ENCODE measurements at regions not wholly inside any gene's neighbourhood (a gene's known extent, or its start where the extent isn't known, plus 50 kb on each side); places are given as distances from the start of the nearest gene placed in this dataset.

DNA sequence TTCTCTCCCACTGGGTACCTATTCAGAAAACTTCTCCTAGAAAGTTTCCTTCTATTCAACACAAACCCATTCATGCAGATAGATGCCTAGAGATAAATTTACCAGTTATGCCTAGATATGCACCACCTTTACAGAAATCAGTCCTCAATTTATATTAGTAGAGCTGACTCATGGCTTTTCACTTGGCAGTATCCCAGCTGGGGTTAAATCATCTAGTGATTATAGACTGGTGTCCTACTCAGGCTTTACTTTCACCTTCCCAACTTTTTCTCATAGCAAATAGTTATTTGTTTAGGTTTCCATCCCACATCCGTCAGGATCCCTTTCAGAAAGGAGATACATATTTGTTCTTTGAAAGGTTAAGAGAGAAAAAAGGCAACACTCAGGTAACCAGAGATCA lies 124.5 kb downstream of the AQP4 start:
- DNase-seq = no peak

DNA sequence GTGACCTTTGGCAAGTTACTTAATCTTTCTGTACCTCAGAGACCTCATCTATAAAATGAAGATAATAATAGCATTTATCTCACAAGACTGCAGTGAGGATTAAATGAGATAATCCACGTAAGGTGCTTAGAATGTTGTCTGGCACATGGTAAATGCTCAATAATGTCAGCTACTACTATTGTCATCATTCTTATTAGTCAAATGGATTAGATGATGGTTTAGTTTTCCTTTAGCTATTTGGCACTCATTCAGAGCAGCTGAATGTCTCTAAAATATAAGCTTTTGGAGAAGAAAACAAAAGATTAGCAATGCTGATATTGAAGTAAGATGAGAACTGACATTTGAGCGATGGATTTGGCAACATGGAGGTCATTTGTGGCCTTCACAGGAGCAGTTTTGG lies 125.1 kb downstream of the AQP4 start:
- no peak for DNase-seq

DNA sequence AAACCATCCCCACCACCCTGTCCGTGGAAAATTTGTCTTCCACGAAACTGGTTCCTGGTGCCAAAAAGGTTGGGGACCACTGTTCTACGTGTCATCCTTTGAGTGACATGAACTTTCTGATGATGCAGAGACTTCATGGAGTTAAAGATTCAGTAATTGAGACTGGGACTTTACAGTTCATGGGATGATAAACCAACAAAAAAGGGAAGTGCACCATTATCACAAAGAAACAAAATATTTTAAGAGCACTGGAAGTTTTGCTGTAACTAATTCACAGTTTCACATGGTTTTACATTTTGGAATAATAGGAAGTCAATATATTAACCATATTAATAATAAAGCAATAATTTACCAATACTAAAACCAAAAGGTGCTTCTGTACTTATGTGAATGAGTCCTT lies 126.8 kb downstream of the AQP4 start:
- no peak for DNase-seq

DNA sequence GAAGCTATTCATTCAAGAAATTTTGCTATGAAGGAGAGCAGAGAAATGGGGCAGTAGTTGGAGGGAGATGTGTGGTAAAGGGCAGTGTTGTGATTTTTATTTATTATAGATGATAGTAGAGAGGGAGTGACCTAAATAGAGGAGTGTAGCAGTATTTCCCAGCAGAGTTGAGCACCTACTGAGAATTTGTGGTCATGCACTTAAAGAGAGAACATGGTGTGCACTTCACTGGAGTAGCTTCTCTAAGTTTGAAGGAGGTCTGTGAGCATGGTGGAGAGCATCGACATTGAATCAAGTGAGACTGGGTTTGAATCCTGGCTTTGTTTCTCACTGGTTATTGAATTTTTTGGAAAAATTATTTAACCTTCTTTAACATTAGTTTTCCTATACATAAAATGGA lies 129.2 kb downstream of the AQP4 start:
- no peak for DNase-seq

DNA sequence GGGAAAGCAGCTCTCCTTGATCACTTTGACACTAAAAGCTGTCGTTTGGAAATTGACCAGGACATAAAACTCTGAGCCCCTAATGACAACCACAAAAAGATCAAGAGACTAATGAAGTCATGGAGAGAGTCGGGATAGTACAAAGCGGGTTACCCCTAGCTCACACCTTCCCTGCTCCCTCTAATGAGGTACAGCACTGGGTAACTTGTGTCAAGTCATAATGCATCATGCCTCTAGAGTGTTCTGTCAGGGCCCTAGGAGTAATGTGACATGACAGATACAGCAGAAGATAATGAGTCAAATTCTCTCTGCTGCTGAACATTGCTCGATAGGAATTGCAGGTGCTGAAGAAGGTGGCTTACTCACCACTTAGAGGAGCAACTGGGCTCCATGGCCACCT lies 130.7 kb downstream of the AQP4 start:
- no peak for DNase-seq

DNA sequence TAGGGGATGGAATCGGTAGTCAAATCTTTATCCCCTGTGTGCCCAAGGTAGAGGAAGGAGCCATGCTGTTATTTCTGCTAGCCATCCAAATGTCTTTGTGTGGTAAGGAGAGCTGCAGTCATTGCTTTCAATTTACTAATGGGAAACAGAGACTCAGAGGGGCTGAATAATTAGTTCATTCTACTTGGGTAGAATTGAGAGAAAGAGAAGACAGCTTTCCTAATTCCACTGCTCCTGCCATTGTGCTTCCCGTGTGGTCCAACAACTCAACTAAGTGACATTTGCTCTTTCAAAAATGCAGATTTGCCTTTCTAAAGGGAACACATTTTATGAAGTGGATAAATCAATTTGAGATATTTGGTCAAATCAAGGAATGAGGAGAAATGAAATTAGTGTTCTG lies 136.1 kb downstream of the AQP4 start:
- DNase-seq = no peak

DNA sequence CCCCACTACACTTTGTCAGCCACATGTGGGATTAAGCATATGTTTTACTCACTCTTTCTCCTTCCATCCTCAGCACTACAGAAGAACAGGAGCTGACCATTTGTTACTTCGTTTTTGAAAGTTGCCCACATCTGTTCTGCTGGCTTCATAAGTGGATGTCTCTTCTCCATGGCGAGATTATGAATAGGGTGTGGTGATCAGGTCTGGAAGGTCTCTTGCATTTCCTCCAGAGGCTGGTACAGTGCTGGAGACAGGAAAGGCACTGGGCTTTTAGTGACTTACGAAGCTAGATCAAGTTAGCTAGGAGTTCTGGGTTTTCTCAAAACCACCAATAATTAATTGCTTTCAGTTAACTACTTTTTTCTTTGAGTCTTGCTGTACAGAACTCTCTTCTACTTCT lies 136.5 kb downstream of the AQP4 start:
- no peak for DNase-seq

DNA sequence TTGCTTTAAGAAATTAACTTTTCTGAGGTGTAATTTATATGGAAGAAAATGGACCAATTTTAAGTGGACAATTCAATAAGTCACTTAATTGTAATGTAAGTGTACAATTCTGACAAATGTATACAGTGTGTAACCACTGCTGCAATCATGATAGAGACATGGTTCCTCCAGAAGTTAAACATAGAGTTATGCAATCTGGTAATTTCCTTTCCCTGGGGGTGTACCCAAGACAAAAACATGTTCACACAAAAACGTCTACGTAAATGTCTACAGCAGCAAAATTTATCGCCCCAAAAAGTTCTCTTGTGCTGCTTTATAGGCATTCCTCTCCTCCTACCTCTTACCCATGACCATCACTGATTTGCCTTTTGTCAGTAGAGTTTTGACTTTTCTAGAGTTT lies 141.5 kb downstream of the AQP4 start:
- DNase-seq = no peak

DNA sequence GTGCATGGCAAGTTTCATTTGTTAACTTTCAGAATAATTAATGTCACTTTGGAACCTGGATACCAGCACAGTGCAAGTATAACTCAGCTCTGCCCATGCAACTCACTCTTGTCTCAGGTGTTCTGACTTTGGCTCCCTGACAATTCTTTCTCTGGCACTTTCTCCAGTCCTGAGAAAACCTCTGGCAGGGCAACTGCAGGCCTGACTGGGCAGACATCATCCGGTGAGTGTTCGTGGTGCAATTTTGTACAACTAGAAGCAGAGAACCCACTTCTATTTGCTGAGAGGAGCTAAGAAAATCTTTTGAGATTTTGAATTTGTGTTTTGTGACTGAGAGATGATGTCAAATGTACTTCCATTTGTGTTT lies 143.0 kb downstream of the AQP4 start:
- no peak for DNase-seq

DNA sequence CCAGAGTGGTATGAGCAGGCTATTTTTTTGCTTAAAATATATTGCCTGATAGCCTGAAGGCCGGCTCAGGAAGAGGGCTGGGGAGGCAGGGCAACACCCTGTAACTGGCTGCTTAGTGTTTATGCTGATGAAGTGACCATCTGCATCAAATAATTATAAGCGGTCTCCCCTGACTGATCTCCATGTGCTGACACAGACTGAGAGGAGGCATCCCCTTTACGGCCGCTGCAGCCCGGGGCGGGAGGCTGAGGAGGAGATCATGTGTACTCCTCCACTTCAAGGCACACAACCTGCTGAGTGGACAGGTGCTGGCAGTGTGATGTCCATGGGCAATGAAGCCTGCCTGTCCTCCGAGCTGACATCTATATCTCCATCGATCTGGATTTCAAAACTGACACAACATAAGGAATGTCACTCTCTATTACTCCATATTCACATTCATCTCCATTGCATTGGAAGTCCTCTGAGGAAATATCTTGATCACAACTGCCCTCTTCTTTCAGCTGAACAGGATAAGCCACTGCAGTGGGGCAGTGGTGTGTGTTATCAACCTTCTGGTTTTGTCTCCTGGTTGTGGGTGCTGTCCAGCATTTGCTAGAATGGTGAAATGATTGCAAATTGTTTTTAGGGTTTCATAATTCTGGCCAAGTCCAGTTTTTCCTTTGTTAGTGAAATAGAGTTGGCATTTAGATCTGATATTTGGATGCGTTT lies 143.5 kb downstream of the AQP4 start:
- no peak for DNase-seq

DNA sequence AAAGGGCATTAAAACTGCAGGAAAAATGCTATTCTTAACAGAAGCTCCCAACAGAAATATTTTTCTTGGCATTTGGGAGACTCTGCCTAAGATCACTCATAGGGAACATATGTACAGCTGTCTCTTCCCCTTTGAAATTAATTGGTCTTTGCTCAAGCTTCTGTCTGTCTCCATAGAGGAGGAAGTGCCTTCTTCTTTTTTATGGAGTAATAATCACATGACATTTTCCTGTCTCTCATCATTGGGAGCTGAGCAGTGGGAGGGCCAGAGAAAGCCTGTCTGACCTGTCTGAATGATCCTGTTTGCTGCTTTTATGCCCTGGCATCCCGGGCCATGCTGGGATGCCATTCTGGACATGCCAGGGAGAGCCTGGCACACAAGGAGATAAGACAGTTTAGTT lies 145.6 kb downstream of the AQP4 start:
- DNase-seq = no peak

DNA sequence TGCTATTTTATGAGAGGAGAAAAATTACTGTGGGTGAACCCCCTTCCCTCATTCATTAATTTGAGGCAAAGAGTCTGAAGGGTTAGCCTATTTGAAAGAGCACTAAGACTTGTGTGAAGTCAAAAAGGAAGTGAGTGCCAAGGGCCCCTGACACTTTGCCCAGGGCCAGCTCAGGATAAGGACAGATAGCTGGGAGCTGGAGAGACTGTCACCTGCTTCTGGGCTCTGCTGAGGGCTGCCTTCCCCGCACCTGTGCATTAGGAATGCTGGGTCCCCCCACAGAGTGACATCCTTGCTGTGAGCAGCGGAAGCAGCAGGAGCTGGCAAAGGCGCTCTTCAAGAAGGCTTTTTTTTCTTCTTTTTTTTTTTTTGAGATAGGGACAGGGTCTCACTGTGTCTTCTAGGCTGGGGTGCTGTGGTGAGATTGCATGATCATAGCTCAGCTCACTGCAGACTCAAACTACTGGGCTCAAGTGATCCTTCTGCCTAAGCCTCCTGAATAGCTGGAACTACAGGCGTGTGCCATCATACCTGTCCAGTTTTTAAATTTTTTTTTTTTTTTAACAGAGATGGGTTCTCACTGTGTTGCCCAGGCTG lies 148.3 kb downstream of the AQP4 start:
- DNase-seq = no peak

DNA sequence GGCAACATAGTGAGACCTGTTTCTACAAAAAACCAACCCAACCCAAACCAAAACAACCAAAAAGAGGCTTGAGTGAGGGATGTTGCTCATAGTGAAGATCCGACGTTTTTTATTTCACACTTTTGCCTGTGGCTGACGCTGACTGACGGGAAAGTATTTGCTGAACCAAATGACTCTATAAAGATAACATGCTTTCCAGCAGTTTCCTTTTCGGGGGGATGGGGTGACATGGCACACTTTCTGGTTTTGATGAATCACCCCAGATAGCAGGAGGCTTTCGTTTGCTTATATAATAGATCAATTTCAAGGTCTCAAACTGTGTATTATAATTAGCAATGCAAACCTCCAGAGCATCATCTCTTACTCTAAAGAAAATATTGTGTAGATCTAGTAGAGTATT lies 150.8 kb downstream of the AQP4 start:
- DNase-seq = no peak

DNA sequence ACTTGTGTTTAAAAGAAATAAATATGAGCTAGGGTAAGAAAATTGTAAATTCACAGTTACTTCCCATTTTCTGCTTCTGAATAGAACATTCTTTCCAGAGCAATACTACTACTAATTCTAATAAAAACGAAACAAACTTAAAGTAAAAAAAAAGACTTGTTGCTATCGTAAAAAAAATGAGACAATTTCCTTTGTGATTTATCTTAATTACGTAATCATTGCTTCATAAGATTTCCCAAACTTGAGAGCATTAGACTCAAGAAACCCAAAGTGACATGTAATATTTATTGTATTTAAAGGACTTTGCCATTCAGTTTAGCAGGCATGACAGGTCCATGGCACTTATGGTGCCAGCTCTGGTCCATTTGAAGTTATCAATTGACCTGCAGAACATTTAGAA lies 153.8 kb downstream of the AQP4 start:
- no peak for DNase-seq

DNA sequence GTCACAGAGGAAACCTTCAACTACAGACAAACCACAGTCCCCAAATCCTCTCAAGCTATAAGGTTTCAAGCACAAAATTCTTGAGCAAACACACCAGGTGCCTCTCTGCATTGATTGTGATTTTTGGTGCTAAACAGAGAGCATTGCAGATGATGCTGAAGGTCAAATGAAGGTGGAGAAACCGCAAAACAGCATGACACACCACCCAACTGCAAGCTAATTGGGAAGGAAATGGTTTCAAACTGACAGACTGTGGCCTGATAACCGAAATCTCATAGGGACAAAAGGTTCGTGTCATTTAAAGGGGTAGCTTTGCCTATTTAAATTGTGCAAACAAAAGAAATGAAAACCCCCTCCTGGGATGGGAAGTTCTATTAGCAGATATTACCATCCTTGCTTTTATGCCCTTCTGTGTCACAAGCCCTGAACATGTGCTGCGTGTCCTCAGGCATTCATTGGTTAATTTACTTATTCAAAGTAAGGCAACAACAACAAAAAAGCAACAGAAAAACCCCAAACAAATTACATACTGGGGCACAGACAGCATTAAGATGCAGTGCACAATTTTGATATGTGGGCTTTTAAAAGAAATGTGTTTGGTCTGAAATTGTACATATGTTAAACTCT lies 154.9 kb downstream of the AQP4 start:
- DNase-seq = no peak

DNA sequence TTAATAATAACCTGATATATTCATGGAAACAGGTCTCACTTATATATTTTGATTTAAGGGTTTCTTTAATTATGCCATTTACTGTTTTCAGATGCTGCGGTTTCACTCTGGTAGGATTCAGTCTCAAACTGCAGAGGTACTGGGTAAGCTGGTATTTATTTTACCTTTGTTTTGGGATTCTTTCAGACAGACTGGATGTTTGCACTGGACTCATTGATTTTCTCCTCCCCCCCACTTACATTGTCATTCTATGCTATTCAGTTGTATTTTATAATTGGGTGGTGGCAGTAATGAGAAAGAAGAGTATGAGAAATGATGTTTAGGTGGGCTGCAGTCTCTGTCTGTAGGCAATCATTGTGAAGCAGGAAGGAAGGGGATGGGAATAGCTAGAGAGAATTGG lies 155.6 kb downstream of the AQP4 start:
- DNase-seq = no peak

DNA sequence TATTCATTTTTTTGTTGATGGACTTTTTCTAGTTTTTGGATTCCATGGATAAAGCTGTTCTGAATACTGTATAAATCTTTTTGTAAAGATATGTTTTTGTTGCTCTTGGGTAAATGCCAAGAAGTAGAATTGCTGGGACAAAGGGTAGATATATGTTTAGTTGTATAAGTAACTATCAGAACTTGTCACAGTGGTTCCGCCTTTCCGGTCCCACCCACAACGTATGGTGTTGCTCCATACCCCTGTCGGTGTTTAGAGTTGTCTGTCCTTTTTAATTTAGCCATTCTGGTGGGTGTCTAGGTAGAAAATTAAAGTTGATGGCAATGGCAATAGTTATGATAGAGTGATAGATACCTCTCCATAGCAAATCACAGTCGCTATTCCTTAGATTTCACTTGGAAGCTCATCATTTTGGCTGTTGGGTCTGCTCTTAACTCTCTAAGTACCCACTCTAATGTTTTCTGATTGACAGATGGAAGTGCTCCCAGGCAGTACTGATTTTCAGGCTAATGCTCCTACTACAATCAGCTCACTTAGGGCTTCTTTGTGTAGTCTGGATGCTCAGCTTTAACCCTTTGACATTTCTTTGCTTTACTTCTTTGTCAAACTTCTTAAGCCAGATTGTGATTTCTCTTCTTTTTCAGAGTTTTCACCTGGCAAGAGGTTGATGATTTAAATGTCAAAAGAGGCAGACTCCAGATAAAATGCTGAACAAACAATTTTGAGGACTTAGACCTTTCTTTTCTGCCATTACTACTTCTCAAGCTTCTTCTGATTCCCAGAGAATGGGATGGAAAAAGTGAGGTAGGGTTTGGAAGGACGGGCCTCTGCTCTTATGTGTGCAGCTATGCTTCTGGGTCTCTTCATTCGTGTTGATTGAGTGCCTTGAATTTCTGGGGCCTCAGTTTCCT lies 156.4 kb downstream of the AQP4 start:
- no peak for DNase-seq

DNA sequence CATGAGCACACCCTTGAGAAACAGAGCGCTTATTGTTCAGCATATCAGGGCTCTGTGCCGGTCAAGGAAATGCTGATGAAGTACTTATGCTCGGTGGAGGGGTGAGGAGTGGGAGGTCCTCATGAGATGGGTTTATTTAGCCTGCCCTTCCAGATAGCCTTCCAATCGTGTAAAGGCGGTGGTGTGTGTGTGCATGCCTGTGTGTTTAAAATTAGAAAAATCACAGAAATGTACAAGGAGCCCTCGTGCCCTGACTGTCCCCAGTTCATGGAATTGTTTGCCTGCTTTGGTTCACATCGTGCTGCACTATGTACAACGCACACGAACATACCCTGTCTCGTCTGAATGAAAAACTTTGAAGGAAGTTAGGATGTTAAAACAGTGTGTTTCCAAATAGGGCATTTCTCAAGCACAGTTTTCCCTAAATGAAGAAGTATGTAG lies 158.6 kb downstream of the AQP4 start:
- DNase-seq = no peak

DNA sequence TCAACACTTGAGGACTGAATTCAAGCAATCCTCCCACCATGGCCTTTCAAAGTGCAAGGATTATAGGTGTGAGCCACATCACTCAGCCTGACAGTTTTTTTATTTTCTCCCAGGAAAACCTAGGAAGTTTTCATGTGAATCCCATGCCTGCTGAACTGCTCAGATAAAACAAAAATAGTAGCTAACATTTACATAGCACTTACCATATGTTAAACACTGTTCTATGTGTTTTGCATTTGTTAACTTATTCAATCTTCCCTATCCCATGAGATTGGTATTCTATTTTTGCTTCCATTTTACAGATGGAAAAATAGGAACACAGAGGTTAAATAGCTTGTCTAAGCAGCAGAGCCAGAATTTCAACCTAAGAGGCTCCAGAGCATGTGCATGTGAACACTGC lies 157.4 kb upstream of the KCTD1 start:
- DNase-seq = no peak

DNA sequence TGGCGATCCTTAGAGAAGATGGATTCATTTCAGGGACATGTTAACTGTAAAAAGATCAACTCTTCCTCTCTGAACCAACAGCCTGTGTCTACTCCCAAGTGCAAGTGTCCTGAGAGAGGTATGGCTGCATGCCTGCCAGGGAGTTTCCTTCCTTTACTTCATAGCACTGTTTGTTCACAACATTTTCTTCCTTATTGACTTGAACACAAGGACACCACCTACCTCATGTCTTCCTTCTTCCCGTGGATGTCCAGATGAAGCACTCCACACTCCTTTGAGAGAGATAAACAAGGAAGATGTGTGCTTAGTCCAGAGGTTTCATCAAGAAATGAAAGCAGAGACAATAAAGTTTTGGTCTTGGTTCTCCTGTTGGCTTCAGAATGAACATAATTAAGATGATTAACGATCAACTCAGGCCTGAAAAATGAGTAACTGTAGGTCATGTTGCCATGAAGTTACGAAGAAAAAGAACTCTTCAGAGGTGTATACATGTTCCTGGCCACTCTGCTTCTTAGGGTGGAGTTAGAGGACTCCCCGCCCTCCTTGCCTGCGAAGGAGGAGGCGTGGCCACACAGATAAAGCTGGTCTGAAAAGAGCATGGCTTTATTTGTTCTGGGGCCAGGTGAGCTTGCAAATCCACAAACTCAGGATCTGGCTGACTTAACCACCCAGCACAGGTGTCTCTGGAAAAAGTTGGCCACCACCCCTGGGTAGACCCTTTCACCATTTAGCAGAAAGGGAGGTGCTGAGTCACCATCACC lies 155.0 kb upstream of the KCTD1 start:
- DNase-seq = no peak

DNA sequence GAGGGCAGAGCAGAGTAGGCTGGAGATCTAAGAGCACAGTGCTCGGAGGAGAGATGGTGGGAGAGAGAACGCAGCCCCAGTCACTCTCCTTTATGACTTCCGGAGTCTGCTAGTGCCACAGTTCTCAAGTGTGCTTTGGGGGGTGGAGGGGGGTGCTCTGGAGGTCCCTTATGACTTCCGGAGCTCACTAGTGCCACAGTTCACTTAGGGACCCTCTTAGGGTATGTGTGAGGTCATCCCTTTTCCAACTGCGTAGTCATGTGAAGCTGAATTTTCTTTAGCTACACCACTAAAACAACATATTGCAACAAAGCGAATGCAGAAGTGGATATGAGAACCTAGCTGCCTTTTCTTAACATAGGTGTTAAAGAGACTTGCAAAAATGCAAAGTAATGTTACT lies 153.7 kb upstream of the KCTD1 start:
- no peak for DNase-seq

DNA sequence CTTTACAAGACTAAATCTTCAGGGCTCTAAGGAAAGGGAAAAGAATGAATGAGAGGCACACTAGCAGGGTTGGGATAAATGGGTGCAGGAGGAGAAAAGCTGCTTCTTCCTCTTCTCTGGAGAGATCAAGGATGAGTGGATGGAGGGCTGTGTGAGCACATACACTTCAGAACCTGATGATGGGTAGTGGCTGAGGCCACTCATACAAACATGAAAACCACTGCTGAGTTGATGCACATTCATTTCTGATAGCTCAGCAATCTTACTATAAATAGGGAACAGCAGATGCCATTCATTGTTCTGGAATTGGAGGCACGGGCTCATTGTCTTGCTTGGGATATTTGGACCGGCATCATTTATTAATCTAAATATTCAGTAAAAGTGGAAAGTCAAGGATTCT lies 152.4 kb upstream of the KCTD1 start:
- DNase-seq = no peak

DNA sequence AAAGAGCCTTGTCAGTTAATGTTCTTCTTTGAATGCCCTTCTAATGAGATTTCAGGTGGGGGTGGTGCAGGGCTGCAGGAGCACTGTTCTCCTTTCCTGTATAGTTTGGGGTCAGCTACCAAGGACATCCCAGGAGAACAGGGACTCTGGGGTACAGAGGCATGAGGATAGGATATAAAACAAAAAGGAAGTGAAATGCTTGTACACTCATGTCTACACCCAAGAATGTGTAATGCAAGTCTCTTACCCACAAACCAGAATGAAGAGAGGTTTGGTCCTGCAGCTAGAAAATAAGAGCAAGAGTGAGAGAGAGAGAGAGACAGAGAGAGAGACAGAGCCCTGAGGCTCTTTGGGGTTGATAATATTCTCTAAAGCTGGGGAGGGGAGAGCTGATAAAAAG lies 151.8 kb upstream of the KCTD1 start:
- no peak for DNase-seq
